T-cell (primary cell): ENCODE measurements at regions not wholly inside any gene's neighbourhood (a gene's known extent, or its start where the extent isn't known, plus 50 kb on each side); places are given as distances from the start of the nearest gene placed in this dataset.

Experiments used
- ATAC-seq, 4 experiments: fragments of 200-7000 bp in 3 of 4; fragments of 150-1000 bp in 1 of 4; cut with Tn5 transposase; replicated peaks in 1 of 4; 1 replicate in 3 of 4; 2 replicates in 1 of 4; pipeline ENCODE4 v1.10.0; 2021; ENCODE audit warnings: moderate library complexity in 3 of 4, mild to moderate bottlenecking in 2 of 4, moderate number of reproducible peaks in 1 of 4
- CTCF ChIA-PET, 2 donors: fragments of 300-600 bp; sonication (Branson Sonifier 250); formaldehyde crosslinking; loops; one replicate each; lab custom pipeline; 2022; ENCODE audit warnings: antibody characterized with exemption in 2 of 2; lab: Charles Lee
- POLR2A ChIA-PET, 2 donors: fragments of 300-600 bp; sonication (Branson Sonifier 250); formaldehyde crosslinking; loops; one replicate each; lab custom pipeline; 2022; ENCODE audit warnings: antibody characterized with exemption in 2 of 2; lab: Charles Lee
- DNase-seq, 35 experiments: peaks; one replicate each; pipeline versions ENCODE4 v3.0.0 to v3.0.0-alpha.2; 2013 to 2023
- H3K27ac ChIP-seq: one replicate; pipeline ENCODE4 v1.5.1; 2013; ENCODE audit warnings: low read length
- H3K27me3 ChIP-seq, 2 experiments: replicated peaks in 1 of 2; 1 replicate in 1 of 2; 2 replicates in 1 of 2; pipeline versions ENCODE4 v1.6.1 to v1.7.0; 2013; ENCODE audit warnings: low read length in 1 of 2, mixed read lengths in 1 of 2; ENCODE audit not compliant: control insufficient read depth in 2 of 2, insufficient read depth in 2 of 2; ENCODE audit errors: extremely low read depth in 1 of 2
- H3K36me3 ChIP-seq, 2 donors: 1 replicate in 1 of 2; 2 replicates in 1 of 2; pipeline versions ENCODE4 v1.6.1 to v1.7.0; 2013; ENCODE audit warnings: low read length in 1 of 2; ENCODE audit not compliant: control insufficient read depth in 2 of 2, insufficient read depth in 1 of 2; ENCODE audit errors: extremely low read depth in 1 of 2
- H3K4me1 ChIP-seq, 2 experiments: 1 replicate in 1 of 2; 2 replicates in 1 of 2; pipeline versions ENCODE4 v1.6.1 to v1.7.0; 2013; ENCODE audit warnings: low read length in 2 of 2, mixed read lengths in 1 of 2; ENCODE audit not compliant: insufficient read depth in 2 of 2, control insufficient read depth in 1 of 2; ENCODE audit errors: extremely low read depth in 1 of 2
- H3K4me3 ChIP-seq, 2 donors: 1 replicate in 1 of 2; 2 replicates in 1 of 2; pipeline versions ENCODE4 v1.5.1 to v1.7.0; 2013; ENCODE audit warnings: mild to moderate bottlenecking in 2 of 2, low read length in 1 of 2, moderate library complexity in 1 of 2; ENCODE audit not compliant: control insufficient read depth in 1 of 2; ENCODE audit errors: extremely low read depth in 1 of 2
- H3K9me3 ChIP-seq: 2 replicates; pipeline ENCODE4 v1.7.0; 2013
- H3K27ac Mint-ChIP-seq, 2 donors: one replicate each; pipeline ENCODE4 v1.8.0; 2020 to 2021; ENCODE audit warnings: mild to moderate bottlenecking in 2 of 2, mixed read lengths in 2 of 2
- H3K27me3 Mint-ChIP-seq, 2 donors: one replicate each; pipeline ENCODE4 v1.8.0; 2021 to 2022; ENCODE audit warnings: mixed read lengths in 2 of 2
- H3K36me3 Mint-ChIP-seq: one replicate; pipeline ENCODE4 v1.8.0; 2021; ENCODE audit warnings: mixed read lengths
- H3K4me1 Mint-ChIP-seq, 3 donors: one replicate each; pipeline ENCODE4 v1.8.0; 2020 to 2022; ENCODE audit warnings: mixed read lengths in 3 of 3, mild to moderate bottlenecking in 1 of 3
- H3K4me3 Mint-ChIP-seq, 3 donors: one replicate each; pipeline ENCODE4 v1.8.0; 2020 to 2022; ENCODE audit warnings: mild to moderate bottlenecking in 3 of 3, mixed read lengths in 3 of 3, moderate library complexity in 3 of 3
- H3K9me3 Mint-ChIP-seq, 3 donors: one replicate each; pipeline ENCODE4 v1.8.0; 2020 to 2022; ENCODE audit warnings: mixed read lengths in 3 of 3
- WGBS: methylation state at CpG from one replicate; pipeline ENCODE4 v1.1.5; 2013; ENCODE audit warnings: missing lambda C conversion rate; ENCODE audit not compliant: insufficient coverage; 5-methylcytosine and 5-hydroxymethylcytosine counted together

- CTCF ChIA-PET: no interaction called here
- Mint-ChIP-seq H3K9me3 (peaks cover 3 to 13% (median 11%) of the 10 kb centered on the region in 3 donors), H3K27ac (no peak overlapping the region)
Measured at GRCh38 chr5:3386637-3387036, 209.0 kb upstream of the IRX1 start.

DNA sequence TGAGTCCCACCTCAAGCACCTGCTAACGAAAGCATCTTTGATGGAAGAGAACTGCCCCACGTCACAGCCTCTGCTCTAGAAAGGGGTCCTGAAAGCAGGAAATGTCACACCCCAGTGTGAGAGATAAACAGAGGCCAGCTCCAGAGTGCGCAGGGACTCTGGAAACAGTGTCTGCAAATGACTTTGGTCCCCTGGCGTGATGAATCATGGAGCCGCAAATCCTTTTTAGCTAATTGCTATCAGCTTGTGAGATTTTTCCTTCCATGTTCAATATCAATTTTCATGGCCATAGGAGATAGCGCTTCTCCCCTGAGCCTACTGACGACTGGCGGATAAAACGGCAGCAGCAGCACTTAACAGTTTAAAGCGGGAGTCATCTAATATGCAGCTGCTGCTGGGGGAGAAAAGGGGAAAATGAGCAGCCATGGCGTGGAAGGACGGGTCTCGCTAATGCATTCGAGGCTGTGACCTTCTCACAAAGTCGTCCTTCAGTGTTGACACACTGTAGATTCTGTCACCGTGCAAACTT, 209.6 kb upstream of the IRX1 start:
- WGBS: 88% methylated on average over 15 of the region's 16 CpGs
- H3K4me3 ChIP-seq: no peak overlapping the region
- Mint-ChIP-seq H3K27ac (no peak overlapping the region), H3K36me3 (no peaks in the 10 kb centered on the region), H3K4me3 (no peak overlapping the region), H3K9me3 (peaks cover 2 to 13% (median 8%) of the 10 kb centered on the region in 3 donors), H3K27me3 (no peaks in the 10 kb centered on the region), H3K4me1 (no peaks in the 10 kb centered on the region)
- H3K36me3 ChIP-seq: no peaks in the 10 kb centered on the region
- no peak overlapping the region for H3K27ac ChIP-seq
- ATAC-seq (no peak), DNase-seq (no peak)
- CTCF ChIA-PET: no interaction called here
- no peaks in the 10 kb centered on the region for H3K9me3 ChIP-seq
- no peaks in the 10 kb centered on the region for H3K27me3 ChIP-seq
- POLR2A ChIA-PET: no interaction called here
- no peaks in the 10 kb centered on the region for H3K4me1 ChIP-seq

More at GRCh38 chr5:3386637-3387036, 209.0 kb upstream of the IRX1 start:
- Mint-ChIP-seq H3K4me3 (no peak overlapping the region), H3K4me1 (no peaks in the 10 kb centered on the region), H3K27me3 (no peaks in the 10 kb centered on the region), H3K36me3 (no peaks in the 10 kb centered on the region)
- no peaks in the 10 kb centered on the region for H3K9me3 ChIP-seq
- POLR2A ChIA-PET: no interaction called here
- WGBS: 90% methylated on average over 13 of the region's 17 CpGs
- H3K4me3 ChIP-seq: no peak overlapping the region
- H3K36me3 ChIP-seq: no peaks in the 10 kb centered on the region
- DNase-seq (no peak), ATAC-seq (no peak)
- no peaks in the 10 kb centered on the region for H3K4me1 ChIP-seq
- no peaks in the 10 kb centered on the region for H3K27me3 ChIP-seq
- H3K27ac ChIP-seq: no peak overlapping the region

- 86% methylated on average over 5 of the region's 7 CpGs for WGBS
- Histone ChIP-seq H3K27ac (no peak overlapping the region), H3K4me1 (no peaks in the 10 kb centered on the region), H3K9me3 (no peaks in the 10 kb centered on the region), H3K4me3 (no peak overlapping the region), H3K27me3 (no peaks in the 10 kb centered on the region), H3K36me3 (no peaks in the 10 kb centered on the region)
- CTCF ChIA-PET: no interaction called here
- ATAC-seq (no peak), DNase-seq (no peak)
- Mint-ChIP-seq H3K36me3 (no peaks in the 10 kb centered on the region), H3K9me3 (peaks cover 2 to 13% (median 8%) of the 10 kb centered on the region in 3 donors), H3K27me3 (no peaks in the 10 kb centered on the region), H3K4me3 (no peak overlapping the region), H3K4me1 (no peaks in the 10 kb centered on the region), H3K27ac (no peak overlapping the region)
- POLR2A ChIA-PET: no interaction called here
Measured at GRCh38 chr5:3384531-3384930, 211.1 kb upstream of the IRX1 start.

GRCh38 chr5:3382782-3383181, 212.8 kb upstream of the IRX1 start:
- POLR2A ChIA-PET: interaction anchor here in 1 of 2 donors (0.6 kb wide), 1 partner anchor 1372 kb away, joined by 3 read pairs; no protein-coding TSS in a partner anchor
- Histone ChIP-seq H3K9me3 (no peaks in the 10 kb centered on the region), H3K27ac (no peak overlapping the region), H3K4me1 (no peaks in the 10 kb centered on the region), H3K27me3 (no peaks in the 10 kb centered on the region), H3K36me3 (no peaks in the 10 kb centered on the region), H3K4me3 (no peak overlapping the region)
- Mint-ChIP-seq H3K27me3 (no peaks in the 10 kb centered on the region), H3K9me3 (peaks cover 2 to 13% (median 8%) of the 10 kb centered on the region in 3 donors), H3K4me1 (no peaks in the 10 kb centered on the region), H3K36me3 (no peaks in the 10 kb centered on the region), H3K4me3 (no peak overlapping the region), H3K27ac (no peak overlapping the region)
- WGBS: 83% methylated on average over 9 of the region's 9 CpGs
- no peak for DNase-seq
- CTCF ChIA-PET: interaction anchor here in 1 of 2 donors (0.5 kb wide), 1 partner anchor 104 kb away, joined by 3 read pairs; no protein-coding TSS in a partner anchor
- no peak for ATAC-seq

DNA sequence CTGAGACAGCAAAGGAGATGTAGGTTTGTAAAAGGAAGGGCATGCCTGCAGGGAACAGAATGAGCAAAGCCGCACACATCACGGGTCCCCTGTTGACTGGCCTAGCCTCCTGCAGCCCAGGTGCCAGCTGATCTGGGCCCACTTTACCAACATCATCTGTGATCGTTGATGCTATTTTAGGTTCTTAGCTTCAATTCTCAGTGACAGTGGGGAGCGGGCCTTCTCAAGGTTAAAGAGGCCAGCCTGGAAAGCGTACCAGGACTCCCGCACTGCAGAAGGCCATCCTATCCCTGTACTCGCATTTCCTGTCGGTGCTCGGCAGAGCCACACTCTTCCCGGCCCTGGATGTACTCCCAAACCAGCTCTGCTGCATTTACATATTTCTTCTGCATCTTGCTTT, 213.5 kb upstream of the IRX1 start:
- Histone ChIP-seq H3K4me1 (no peaks in the 10 kb centered on the region), H3K9me3 (no peaks in the 10 kb centered on the region), H3K36me3 (no peaks in the 10 kb centered on the region), H3K27me3 (no peaks in the 10 kb centered on the region), H3K27ac (no peak overlapping the region), H3K4me3 (no peak overlapping the region)
- Mint-ChIP-seq H3K4me1 (no peaks in the 10 kb centered on the region), H3K9me3 (peaks cover 2 to 13% (median 12%) of the 10 kb centered on the region in 3 donors), H3K4me3 (no peak overlapping the region), H3K27me3 (peaks cover 0 to 3% of the 10 kb centered on the region in 2 donors), H3K27ac (no peak overlapping the region), H3K36me3 (no peaks in the 10 kb centered on the region)
- POLR2A ChIA-PET: no interaction called here
- no peak for ATAC-seq
- CTCF ChIA-PET: interaction anchor here in 1 of 2 donors (0.5 kb wide), 1 partner anchor 103 kb away, joined by 3 read pairs; no protein-coding TSS in a partner anchor
- no peak for DNase-seq
- WGBS: 87% methylated on average over 10 of the region's 10 CpGs

GRCh38 chr5:3381206-3381825, 214.3 kb upstream of the IRX1 start:
- DNase-seq (no peak), ATAC-seq (no peak)
- no peak overlapping the region for H3K27ac Mint-ChIP-seq
- H3K36me3 Mint-ChIP-seq: no peaks in the 10 kb centered on the region
- H3K4me3 Mint-ChIP-seq: no peak overlapping the region
- Histone ChIP-seq H3K36me3 (no peaks in the 10 kb centered on the region), H3K9me3 (no peaks in the 10 kb centered on the region), H3K27me3 (no peaks in the 10 kb centered on the region), H3K4me3 (no peak overlapping the region), H3K27ac (no peak overlapping the region), H3K4me1 (no peaks in the 10 kb centered on the region)
- POLR2A ChIA-PET: no interaction called here
- peaks cover 0 to 3% of the 10 kb centered on the region in 2 donors for H3K27me3 Mint-ChIP-seq
- no peaks in the 10 kb centered on the region for H3K4me1 Mint-ChIP-seq
- peaks cover 2 to 15% (median 12%) of the 10 kb centered on the region in 3 donors for H3K9me3 Mint-ChIP-seq
- CTCF ChIA-PET: no interaction called here
- 76% methylated on average over 11 of the region's 15 CpGs for WGBS
